Omental fat pad (tissue), 3 donors: ENCODE measurements at regions not wholly inside any gene's neighbourhood (a gene's known extent, or its start where the extent isn't known, plus 50 kb on each side); places are given as distances from the start of the nearest gene placed in this dataset.
"Not testable (repeated sequence)": the region's sequence is repeated elsewhere in the genome, so short reads cannot be mapped to it uniquely, and the experiment has no call there.

Experiments
- ATAC-seq: fragments of 150-250 bp; one replicate; pipeline ENCODE4 v1.9.1; 2016; ENCODE audit warnings: mild to moderate bottlenecking, moderate library complexity; ENCODE audit not compliant: low FRiP score
- DNase-seq: peaks from one replicate; pipeline ENCODE4 v3.0.0-alpha.2; 2019; ENCODE audit warnings: low spot score
- CTCF ChIP-seq, 3 donors: fragments of 450-650 bp; IDR thresholded peaks; one replicate each; pipeline ENCODE4 v1.5.1; 2016 to 2017; ENCODE audit warnings: antibody characterized with exemption in 3 of 3, mild to moderate bottlenecking in 3 of 3, moderate library complexity in 2 of 3

- no peak for ATAC-seq
- TF ChIP-seq CTCF (IDR thresholded peaks at IDR 0.05), result no peak
- no peak for DNase-seq
Measured at GRCh38 chr13:44629465-44630183, 53.5 kb upstream of the TSC22D1 start.

GRCh38 chr13:44628826-44629225 is 52.7 kb upstream of the TSC22D1 start:
- DNase-seq, ATAC-seq: not testable (repeated sequence)

- TF ChIP-seq CTCF (IDR thresholded peaks at IDR 0.05), result no peak
- no peak for ATAC-seq
Measured at GRCh38 chr13:44627441-44627840, 51.3 kb upstream of the TSC22D1 start.

GRCh38 chr13:44626176-44626575 is 50.0 kb upstream of the TSC22D1 start:
- no peak for TF ChIP-seq CTCF (IDR thresholded peaks at IDR 0.05)
- DNase-seq (no peak), ATAC-seq (no peak)

More at GRCh38 chr13:44627441-44627840, 51.3 kb upstream of the TSC22D1 start:
- no peak for DNase-seq
